ENCODE measurements at regions not wholly inside any gene's neighbourhood (a gene's known extent, or its start where the extent isn't known, plus 50 kb on each side); places are given as distances from the start of the nearest gene placed in this dataset.

DNA sequence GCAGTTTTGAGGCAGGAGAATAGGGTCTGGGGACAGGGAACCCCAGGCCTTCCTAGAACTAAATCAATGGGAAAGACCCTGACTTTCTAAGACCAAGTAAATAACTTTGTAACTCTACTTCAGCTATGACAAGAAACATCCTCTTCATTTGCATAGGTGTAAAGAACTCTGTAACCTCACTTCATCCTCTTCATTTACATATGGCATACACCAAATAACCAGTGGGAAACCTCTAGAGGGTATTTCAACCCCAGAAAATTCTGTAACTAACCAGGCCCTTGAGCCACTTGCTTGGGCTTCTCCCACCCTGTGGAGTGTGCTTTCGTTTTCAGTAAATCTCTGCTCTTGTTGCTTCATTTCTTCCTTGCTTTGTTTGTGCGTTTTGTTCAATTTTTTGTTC lies 495.6 kb downstream of the SIPA1L2 start:
- TF ChIP-seq, protein P1, sequence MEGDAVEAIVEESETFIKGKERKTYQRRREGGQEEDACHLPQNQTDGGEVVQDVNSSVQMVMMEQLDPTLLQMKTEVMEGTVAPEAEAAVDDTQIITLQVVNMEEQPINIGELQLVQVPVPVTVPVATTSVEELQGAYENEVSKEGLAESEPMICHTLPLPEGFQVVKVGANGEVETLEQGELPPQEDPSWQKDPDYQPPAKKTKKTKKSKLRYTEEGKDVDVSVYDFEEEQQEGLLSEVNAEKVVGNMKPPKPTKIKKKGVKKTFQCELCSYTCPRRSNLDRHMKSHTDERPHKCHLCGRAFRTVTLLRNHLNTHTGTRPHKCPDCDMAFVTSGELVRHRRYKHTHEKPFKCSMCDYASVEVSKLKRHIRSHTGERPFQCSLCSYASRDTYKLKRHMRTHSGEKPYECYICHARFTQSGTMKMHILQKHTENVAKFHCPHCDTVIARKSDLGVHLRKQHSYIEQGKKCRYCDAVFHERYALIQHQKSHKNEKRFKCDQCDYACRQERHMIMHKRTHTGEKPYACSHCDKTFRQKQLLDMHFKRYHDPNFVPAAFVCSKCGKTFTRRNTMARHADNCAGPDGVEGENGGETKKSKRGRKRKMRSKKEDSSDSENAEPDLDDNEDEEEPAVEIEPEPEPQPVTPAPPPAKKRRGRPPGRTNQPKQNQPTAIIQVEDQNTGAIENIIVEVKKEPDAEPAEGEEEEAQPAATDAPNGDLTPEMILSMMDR (IDR thresholded peaks at IDR 0.05; ENCODE audit: extremely low read depth in 1 of 2, insufficient read depth in 1 of 2, low read depth in 1 of 2, low read length in 2 of 2), result no peak
- no peak for TF ChIP-seq POLR2A (IDR thresholded peaks at IDR 0.05; ENCODE audit: low read depth, low read length)
- no peak for TF ChIP-seq MYC (IDR thresholded peaks at IDR 0.05; ENCODE audit: low read depth, low read length)
- no peak for TF ChIP-seq POLR2AphosphoS5 (IDR thresholded peaks at IDR 0.05; ENCODE audit: insufficient read depth, low read depth, low read length)
- TF ChIP-seq, protein P2, sequence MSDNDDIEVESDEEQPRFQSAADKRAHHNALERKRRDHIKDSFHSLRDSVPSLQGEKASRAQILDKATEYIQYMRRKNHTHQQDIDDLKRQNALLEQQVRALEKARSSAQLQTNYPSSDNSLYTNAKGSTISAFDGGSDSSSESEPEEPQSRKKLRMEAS (IDR thresholded peaks at IDR 0.05; ENCODE audit: insufficient read depth, insufficient read length), result no peak
- no peak for TF ChIP-seq GATA2 (IDR thresholded peaks at IDR 0.05; ENCODE audit: insufficient read depth, insufficient read length, low read depth, low read length)
- TF ChIP-seq EZH2 (IDR thresholded peaks at IDR 0.05; ENCODE audit: borderline replicate concordance, low read depth, low read length, severe bottlenecking), result no peak
- no peak for TF ChIP-seq FOS (IDR thresholded peaks at IDR 0.05; ENCODE audit: borderline replicate concordance, insufficient read depth, low read length)

Measured in endothelial cell of umbilical vein (primary cell).